ENCODE measurements at regions not wholly inside any gene's neighbourhood (a gene's known extent, or its start where the extent isn't known, plus 50 kb on each side); places are given as distances from the start of the nearest gene placed in this dataset.

GRCh38 chr9:79003514-79003913 lies 568.3 kb upstream of the TLE4 start:
- no peak for DNase-seq
- TF ChIP-seq CTCF (IDR thresholded peaks at IDR 0.05), result no peak

GRCh38 chr9:79004032-79004431 lies 567.7 kb upstream of the TLE4 start:
- no peak for TF ChIP-seq CTCF (IDR thresholded peaks at IDR 0.05)
- intact Hi-C loops (cut with DNase I), result no loop called here
- H3K36me3 ChIP-seq, result no peaks in the 10 kb centered on the region
- DNase-seq (no peak), ATAC-seq (no peak)
- no peaks in the 10 kb centered on the region for H3K9me3 ChIP-seq
- no peak overlapping the region for H3K4me3 ChIP-seq
- H3K27me3 ChIP-seq (ENCODE audit: low read depth), result no peaks in the 10 kb centered on the region
- no peaks in the 10 kb centered on the region for H3K4me1 ChIP-seq
- H3K27ac ChIP-seq, result no peak overlapping the region

More at GRCh38 chr9:79003514-79003913, 568.3 kb upstream of the TLE4 start:
- H3K27ac ChIP-seq, result no peak overlapping the region
- H3K4me1 ChIP-seq, result no peaks in the 10 kb centered on the region
- H3K4me3 ChIP-seq, result no peak overlapping the region
- ATAC-seq, result no peak
- intact Hi-C loops (cut with DNase I), result no loop called here
- no peaks in the 10 kb centered on the region for H3K36me3 ChIP-seq
- no peaks in the 10 kb centered on the region for H3K27me3 ChIP-seq (ENCODE audit: low read depth)
- no peaks in the 10 kb centered on the region for H3K9me3 ChIP-seq

- H3K9me3 ChIP-seq, result no peaks in the 10 kb centered on the region
- DNase-seq (no peak), ATAC-seq (no peak)
- H3K4me1 ChIP-seq, result no peaks in the 10 kb centered on the region
- H3K36me3 ChIP-seq, result no peaks in the 10 kb centered on the region
- no peak overlapping the region for H3K27ac ChIP-seq
- H3K4me3 ChIP-seq, result no peak overlapping the region
- intact Hi-C loops (cut with DNase I), result no loop called here
- no peak for TF ChIP-seq CTCF (IDR thresholded peaks at IDR 0.05)
- H3K27me3 ChIP-seq (ENCODE audit: low read depth), result no peaks in the 10 kb centered on the region
These were observed 565.2 kb upstream of the TLE4 start for GRCh38 chr9:79006546-79006945.

GRCh38 chr9:79007701-79008483 lies 563.9 kb upstream of the TLE4 start:
- Histone ChIP-seq H3K36me3 (no peaks in the 10 kb centered on the region), H3K4me1 (no peaks in the 10 kb centered on the region), H3K27me3 (ENCODE audit: low read depth) (no peaks in the 10 kb centered on the region), H3K4me3 (no peak overlapping the region), H3K9me3 (no peaks in the 10 kb centered on the region), H3K27ac (no peak overlapping the region)
- TF ChIP-seq CTCF (IDR thresholded peaks at IDR 0.05), result no peak
- intact Hi-C loops (cut with DNase I), result no loop called here
- DNase-seq, result no peak
- ATAC-seq, result no peak

GRCh38 chr9:79008916-79009315 lies 562.8 kb upstream of the TLE4 start:
- H3K36me3 ChIP-seq, result no peaks in the 10 kb centered on the region
- no peaks in the 10 kb centered on the region for H3K4me1 ChIP-seq
- no peaks in the 10 kb centered on the region for H3K27me3 ChIP-seq (ENCODE audit: low read depth)
- intact Hi-C loops (cut with DNase I), result no loop called here
- no peak overlapping the region for H3K4me3 ChIP-seq
- no peak for ATAC-seq
- no peak for TF ChIP-seq CTCF (IDR thresholded peaks at IDR 0.05)
- DNase-seq, result no peak
- no peaks in the 10 kb centered on the region for H3K9me3 ChIP-seq
- no peak overlapping the region for H3K27ac ChIP-seq

Measured in lower lobe of right lung (tissue), 2 donors.